ENCODE measurements at regions not wholly inside any gene's neighbourhood (a gene's known extent, or its start where the extent isn't known, plus 50 kb on each side); places are given as distances from the start of the nearest gene placed in this dataset.

DNA sequence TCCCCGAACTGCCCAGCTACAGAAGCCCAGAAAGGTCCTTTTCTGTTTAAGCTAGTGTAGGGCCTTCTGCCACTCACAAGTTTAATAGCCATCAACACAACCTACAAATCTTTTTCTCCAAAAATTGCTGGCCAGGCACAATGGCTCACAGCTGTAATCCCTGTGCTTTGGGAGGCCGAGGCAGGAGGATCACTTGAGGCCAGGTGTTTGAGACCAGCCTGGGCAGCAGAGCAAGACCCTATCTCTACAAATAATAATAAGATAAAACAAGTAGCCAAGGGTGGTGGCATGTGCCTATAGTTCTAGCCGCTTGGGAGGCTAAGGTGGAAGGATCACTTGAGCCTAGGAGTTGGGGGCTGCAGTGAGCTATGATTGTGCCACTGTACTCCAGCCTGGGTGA, 176.4 kb downstream of the HSD17B3 start:
- TF ChIP-seq, protein P1, sequence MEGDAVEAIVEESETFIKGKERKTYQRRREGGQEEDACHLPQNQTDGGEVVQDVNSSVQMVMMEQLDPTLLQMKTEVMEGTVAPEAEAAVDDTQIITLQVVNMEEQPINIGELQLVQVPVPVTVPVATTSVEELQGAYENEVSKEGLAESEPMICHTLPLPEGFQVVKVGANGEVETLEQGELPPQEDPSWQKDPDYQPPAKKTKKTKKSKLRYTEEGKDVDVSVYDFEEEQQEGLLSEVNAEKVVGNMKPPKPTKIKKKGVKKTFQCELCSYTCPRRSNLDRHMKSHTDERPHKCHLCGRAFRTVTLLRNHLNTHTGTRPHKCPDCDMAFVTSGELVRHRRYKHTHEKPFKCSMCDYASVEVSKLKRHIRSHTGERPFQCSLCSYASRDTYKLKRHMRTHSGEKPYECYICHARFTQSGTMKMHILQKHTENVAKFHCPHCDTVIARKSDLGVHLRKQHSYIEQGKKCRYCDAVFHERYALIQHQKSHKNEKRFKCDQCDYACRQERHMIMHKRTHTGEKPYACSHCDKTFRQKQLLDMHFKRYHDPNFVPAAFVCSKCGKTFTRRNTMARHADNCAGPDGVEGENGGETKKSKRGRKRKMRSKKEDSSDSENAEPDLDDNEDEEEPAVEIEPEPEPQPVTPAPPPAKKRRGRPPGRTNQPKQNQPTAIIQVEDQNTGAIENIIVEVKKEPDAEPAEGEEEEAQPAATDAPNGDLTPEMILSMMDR (IDR thresholded peaks at IDR 0.05): no peak
- TF ChIP-seq POLR2A (IDR thresholded peaks at IDR 0.05): no peak
